ENCODE measurements at regions not wholly inside any gene's neighbourhood (a gene's known extent, or its start where the extent isn't known, plus 50 kb on each side); places are given as distances from the start of the nearest gene placed in this dataset.

GRCh38 chr2:58928391-58928790 is 687.3 kb upstream of the FANCL start:
- TF ChIP-seq EP300 (IDR thresholded peaks at IDR 0.05; ENCODE audit: borderline replicate concordance in 1 of 2, low read depth in 2 of 2, low read length in 2 of 2) (no peak), JUND (IDR thresholded peaks at IDR 0.05; ENCODE audit: low read length) (no peak), CTCF (IDR thresholded peaks at IDR 0.05; ENCODE audit: control extremely low read depth in 1 of 3, insufficient read depth in 1 of 3, low read depth in 1 of 3, low read length in 3 of 3) (no peak), CREB1 (IDR thresholded peaks at IDR 0.05) (no peak)
